Keratinocyte (primary cell): ENCODE measurements at regions not wholly inside any gene's neighbourhood (a gene's known extent, or its start where the extent isn't known, plus 50 kb on each side); places are given as distances from the start of the nearest gene placed in this dataset.

Experiments
- DNase-seq: peaks from one replicate; pipeline ENCODE4 v3.0.0-alpha.2; 2011; ENCODE audit warnings: low read depth, missing footprints, low spot score
- FAIRE-seq: peaks from 2 replicates; lab custom pipeline; 2011; peaks lifted over from hg19 to GRCh38; lab: Jason Lieb, UNC
- H2AFZ ChIP-seq: 2 replicates; pipeline ENCODE4 v1.6.0; 2012; ENCODE audit warnings: low read length, control low read depth, inconsistent platforms; ENCODE audit not compliant: control insufficient read depth
- H3K27ac ChIP-seq: 2 replicates; pipeline ENCODE4 v1.5.1; 2011; ENCODE audit warnings: low read length; ENCODE audit not compliant: control insufficient read depth, insufficient read depth
- H3K27me3 ChIP-seq: 3 replicates; pipeline ENCODE4 v1.6.0; 2011; ENCODE audit warnings: low read length; ENCODE audit not compliant: control insufficient read depth, insufficient read depth; ENCODE audit errors: extremely low read depth
- H3K36me3 ChIP-seq, 2 experiments: 2 replicates in 1 of 2; 3 replicates in 1 of 2; pipeline ENCODE4 v1.5.1; 2011; ENCODE audit warnings: low read length in 2 of 2, mild to moderate bottlenecking in 1 of 2; ENCODE audit not compliant: control insufficient read depth in 2 of 2, insufficient read depth in 2 of 2; ENCODE audit errors: extremely low read depth in 1 of 2
- H3K4me1 ChIP-seq: 3 replicates; pipeline ENCODE4 v1.5.1; 2011; ENCODE audit warnings: low read length; ENCODE audit not compliant: control insufficient read depth, insufficient read depth; ENCODE audit errors: extremely low read depth
- H3K4me2 ChIP-seq: 3 replicates; pipeline ENCODE4 v1.6.0; 2011; ENCODE audit warnings: low read depth, low read length; ENCODE audit not compliant: control insufficient read depth, insufficient read depth; ENCODE audit errors: extremely low read depth
- H3K4me3 ChIP-seq, 3 experiments: fragments of 200-600 bp in 1 of 3; sonication (generic) in 1 of 3; 2 replicates in 2 of 3; 3 replicates in 1 of 3; pipeline ENCODE4 v1.5.1; 2011 to 2016; ENCODE audit warnings: low read length in 3 of 3, mild to moderate bottlenecking in 3 of 3, control low read depth in 2 of 3, inconsistent platforms in 1 of 3, low read depth in 1 of 3, mixed read lengths in 1 of 3, mixed run types in 1 of 3, moderate library complexity in 1 of 3; ENCODE audit not compliant: control insufficient read depth in 2 of 3, insufficient read depth in 2 of 3; ENCODE audit errors: extremely low read depth in 1 of 3
- H3K79me2 ChIP-seq: 2 replicates; pipeline ENCODE4 v1.6.0; 2012; ENCODE audit warnings: low read length; ENCODE audit not compliant: control insufficient read depth, insufficient read depth
- H3K9ac ChIP-seq: 3 replicates; pipeline ENCODE4 v1.6.0; 2011; ENCODE audit warnings: low read length; ENCODE audit not compliant: control insufficient read depth, insufficient read depth; ENCODE audit errors: extremely low read depth
- H3K9me1 ChIP-seq: 3 replicates; pipeline ENCODE4 v1.6.0; 2011; ENCODE audit warnings: low read length; ENCODE audit not compliant: control insufficient read depth, insufficient read depth; ENCODE audit errors: extremely low read depth
- H3K9me3 ChIP-seq: 2 replicates; pipeline ENCODE4 v1.5.1; 2012; ENCODE audit warnings: low read depth, low read length; ENCODE audit not compliant: control insufficient read depth
- H4K20me1 ChIP-seq: 3 replicates; pipeline ENCODE4 v1.6.0; 2011; ENCODE audit warnings: low read length; ENCODE audit not compliant: control insufficient read depth, insufficient read depth; ENCODE audit errors: extremely low read depth
- EZH2 ChIP-seq: IDR thresholded peaks from one replicate; pipeline ENCODE4 v1.6.1; 2012; ENCODE audit warnings: inconsistent platforms, mild to moderate bottlenecking, low read length, moderate library complexity
- dilution Hi-C: fragments of 300-500 bp; cut with MboI; formaldehyde crosslinking; loops from one replicate; pipeline ENCODE4 v1.7.0; 2020; ENCODE audit warnings: low sequenced_read_pairs; ENCODE audit not compliant: extremely low pct_ligation_motif_present
- TF ChIP-seq, protein P1 (sequence below), 3 experiments: IDR thresholded peaks in 1 of 3; conservative IDR thresholded peaks in 1 of 3; optimal IDR thresholded peaks in 1 of 3; 2 replicates in 2 of 3; 3 replicates in 1 of 3; pipeline versions ENCODE3 to v1.5.1; 2011; ENCODE audit warnings: low read length in 3 of 3, mild to moderate bottlenecking in 3 of 3, moderate library complexity in 2 of 3, control low read depth in 1 of 3, inconsistent platforms in 1 of 3; ENCODE audit not compliant: insufficient read depth in 2 of 3; ENCODE audit errors: extremely low read depth in 1 of 3

DNA sequence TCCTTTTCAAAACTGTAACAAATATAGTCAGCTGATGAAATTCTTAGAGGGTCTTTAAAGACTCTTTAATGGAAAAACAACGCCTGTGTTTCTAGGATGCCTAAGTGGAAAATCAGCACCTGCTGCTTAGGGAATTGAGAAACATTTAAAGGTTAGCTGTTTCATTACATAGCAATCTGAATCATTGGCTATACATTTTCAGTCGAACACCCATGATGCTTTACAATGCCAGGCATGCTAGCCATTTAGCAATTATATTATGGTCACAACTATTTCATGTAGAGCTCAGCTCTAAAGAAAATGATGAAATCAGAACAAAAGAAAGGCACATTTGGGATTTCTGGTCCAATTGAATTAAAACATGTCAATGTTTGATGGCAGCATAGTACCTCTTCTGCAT lies 270.3 kb upstream of the SYNCRIP start:
- Histone ChIP-seq H3K4me1 (no peaks in the 10 kb centered on the region), H3K4me3 (no peak overlapping the region), H3K27me3 (no peaks in the 10 kb centered on the region), H3K9me1 (no peaks in the 10 kb centered on the region), H3K9ac (no peak overlapping the region), H2AFZ (no peak overlapping the region), H4K20me1 (no peaks in the 10 kb centered on the region), H3K4me2 (no peak overlapping the region), H3K36me3 (no peaks in the 10 kb centered on the region), H3K79me2 (no peaks in the 10 kb centered on the region), H3K27ac (no peak overlapping the region), H3K9me3 (no peaks in the 10 kb centered on the region)
- TF ChIP-seq, protein P1, sequence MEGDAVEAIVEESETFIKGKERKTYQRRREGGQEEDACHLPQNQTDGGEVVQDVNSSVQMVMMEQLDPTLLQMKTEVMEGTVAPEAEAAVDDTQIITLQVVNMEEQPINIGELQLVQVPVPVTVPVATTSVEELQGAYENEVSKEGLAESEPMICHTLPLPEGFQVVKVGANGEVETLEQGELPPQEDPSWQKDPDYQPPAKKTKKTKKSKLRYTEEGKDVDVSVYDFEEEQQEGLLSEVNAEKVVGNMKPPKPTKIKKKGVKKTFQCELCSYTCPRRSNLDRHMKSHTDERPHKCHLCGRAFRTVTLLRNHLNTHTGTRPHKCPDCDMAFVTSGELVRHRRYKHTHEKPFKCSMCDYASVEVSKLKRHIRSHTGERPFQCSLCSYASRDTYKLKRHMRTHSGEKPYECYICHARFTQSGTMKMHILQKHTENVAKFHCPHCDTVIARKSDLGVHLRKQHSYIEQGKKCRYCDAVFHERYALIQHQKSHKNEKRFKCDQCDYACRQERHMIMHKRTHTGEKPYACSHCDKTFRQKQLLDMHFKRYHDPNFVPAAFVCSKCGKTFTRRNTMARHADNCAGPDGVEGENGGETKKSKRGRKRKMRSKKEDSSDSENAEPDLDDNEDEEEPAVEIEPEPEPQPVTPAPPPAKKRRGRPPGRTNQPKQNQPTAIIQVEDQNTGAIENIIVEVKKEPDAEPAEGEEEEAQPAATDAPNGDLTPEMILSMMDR (optimal IDR thresholded peaks at IDR 0.05 in 1 of 3, IDR thresholded peaks at IDR 0.05 in 1 of 3, conservative IDR thresholded peaks at IDR 0.05 in 1 of 3; ENCODE audit: extremely low read depth in 1 of 3, insufficient read depth in 2 of 3, low read length in 3 of 3), result no peak
- TF ChIP-seq EZH2, result no peak
- DNase-seq (no peak), FAIRE-seq (no peak)
- dilution Hi-C loops, result no loop called here

DNA sequence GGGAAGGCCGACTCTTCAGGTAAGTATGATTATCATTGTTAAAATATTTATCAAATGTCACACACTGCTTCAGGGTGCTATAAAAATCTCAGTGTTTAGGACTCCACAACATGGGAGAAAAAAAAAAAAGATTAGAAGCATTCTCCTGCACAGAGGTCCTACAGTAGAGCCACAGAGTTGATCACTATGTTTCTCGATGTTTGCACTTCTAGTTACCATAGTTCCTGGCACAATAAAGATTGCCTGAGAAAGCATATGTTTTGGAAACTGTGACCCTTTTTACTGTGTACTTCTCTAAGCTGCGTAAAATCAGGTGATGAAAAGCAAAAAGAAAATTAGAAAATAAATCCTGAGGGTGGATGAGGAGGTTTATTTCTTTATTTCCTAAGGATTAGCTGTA lies 269.9 kb upstream of the SYNCRIP start:
- TF ChIP-seq EZH2, result no peak
- TF ChIP-seq, protein P1 (optimal IDR thresholded peaks at IDR 0.05 in 1 of 3, IDR thresholded peaks at IDR 0.05 in 1 of 3, conservative IDR thresholded peaks at IDR 0.05 in 1 of 3; ENCODE audit: extremely low read depth in 1 of 3, insufficient read depth in 2 of 3, low read length in 3 of 3), result no peak
- Histone ChIP-seq H3K9me1 (no peaks in the 10 kb centered on the region), H2AFZ (no peak overlapping the region), H3K4me3 (no peak overlapping the region), H3K4me1 (no peaks in the 10 kb centered on the region), H4K20me1 (no peaks in the 10 kb centered on the region), H3K9me3 (no peaks in the 10 kb centered on the region), H3K36me3 (no peaks in the 10 kb centered on the region), H3K27ac (no peak overlapping the region), H3K27me3 (no peaks in the 10 kb centered on the region), H3K4me2 (no peak overlapping the region), H3K9ac (no peak overlapping the region), H3K79me2 (no peaks in the 10 kb centered on the region)
- DNase-seq (no peak), FAIRE-seq (no peak)
- dilution Hi-C loops, result no loop called here
